Fibroblast of mammary gland (primary cell): ENCODE measurements at regions not wholly inside any gene's neighbourhood (a gene's known extent, or its start where the extent isn't known, plus 50 kb on each side); places are given as distances from the start of the nearest gene placed in this dataset.

Experiments used
- DNase-seq: peaks from one replicate; pipeline ENCODE4 v3.0.0-alpha.2; 2010; ENCODE audit warnings: low read depth
- H3K4me3 ChIP-seq: 2 replicates; pipeline ENCODE4 v1.5.1; 2011; ENCODE audit warnings: low read depth, mild to moderate bottlenecking, low read length, moderate library complexity; ENCODE audit not compliant: control insufficient read depth
- TF ChIP-seq, protein P1 (sequence below): conservative IDR thresholded peaks from 2 replicates; pipeline ENCODE4 v1.5.1; 2011; ENCODE audit warnings: low read depth, low read length, inconsistent platforms; ENCODE audit not compliant: control insufficient read depth, insufficient read depth

DNA sequence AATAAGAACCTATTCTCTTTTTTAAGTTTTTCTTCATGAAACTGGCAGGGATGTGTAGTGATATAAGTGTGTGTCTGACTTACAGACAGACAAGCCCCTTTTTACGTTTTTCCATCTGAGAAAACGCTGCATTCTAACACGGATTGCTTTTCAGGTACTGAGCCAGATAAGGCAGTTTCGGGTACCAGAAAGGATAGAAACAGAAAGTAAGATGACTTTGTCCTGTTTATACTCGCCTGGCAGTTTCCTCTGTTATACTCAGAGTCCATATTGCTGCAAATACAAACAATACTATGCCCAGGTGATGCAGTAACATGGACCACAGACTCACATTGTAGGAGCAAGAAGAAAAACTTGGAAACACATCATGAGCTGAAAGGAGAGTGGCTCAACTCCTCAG is 2320.6 kb upstream of the AGA start:
- TF ChIP-seq, protein P1, sequence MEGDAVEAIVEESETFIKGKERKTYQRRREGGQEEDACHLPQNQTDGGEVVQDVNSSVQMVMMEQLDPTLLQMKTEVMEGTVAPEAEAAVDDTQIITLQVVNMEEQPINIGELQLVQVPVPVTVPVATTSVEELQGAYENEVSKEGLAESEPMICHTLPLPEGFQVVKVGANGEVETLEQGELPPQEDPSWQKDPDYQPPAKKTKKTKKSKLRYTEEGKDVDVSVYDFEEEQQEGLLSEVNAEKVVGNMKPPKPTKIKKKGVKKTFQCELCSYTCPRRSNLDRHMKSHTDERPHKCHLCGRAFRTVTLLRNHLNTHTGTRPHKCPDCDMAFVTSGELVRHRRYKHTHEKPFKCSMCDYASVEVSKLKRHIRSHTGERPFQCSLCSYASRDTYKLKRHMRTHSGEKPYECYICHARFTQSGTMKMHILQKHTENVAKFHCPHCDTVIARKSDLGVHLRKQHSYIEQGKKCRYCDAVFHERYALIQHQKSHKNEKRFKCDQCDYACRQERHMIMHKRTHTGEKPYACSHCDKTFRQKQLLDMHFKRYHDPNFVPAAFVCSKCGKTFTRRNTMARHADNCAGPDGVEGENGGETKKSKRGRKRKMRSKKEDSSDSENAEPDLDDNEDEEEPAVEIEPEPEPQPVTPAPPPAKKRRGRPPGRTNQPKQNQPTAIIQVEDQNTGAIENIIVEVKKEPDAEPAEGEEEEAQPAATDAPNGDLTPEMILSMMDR, result no peak
- DNase-seq, result no peak
- H3K4me3 ChIP-seq, result no peak overlapping the region

DNA sequence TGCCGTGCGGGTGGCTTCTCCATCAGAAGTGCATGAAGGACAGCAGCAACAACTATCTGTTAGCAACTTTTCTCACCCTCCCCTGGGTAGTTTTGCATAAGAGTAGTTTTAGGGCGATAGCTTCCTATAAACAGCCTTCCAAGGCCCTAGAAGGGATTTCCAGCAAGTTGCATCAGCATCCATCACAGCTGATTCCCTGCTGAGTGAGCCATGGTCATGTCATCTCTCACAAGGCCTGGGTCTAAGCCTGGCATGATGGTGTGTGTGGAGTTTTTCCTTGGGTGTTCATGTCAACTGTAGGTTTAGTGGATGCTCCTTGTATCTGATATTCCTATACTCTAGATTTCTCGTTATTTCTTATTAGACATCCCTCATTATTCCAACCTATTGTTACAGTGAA is 2324.7 kb upstream of the AGA start:
- no peak overlapping the region for H3K4me3 ChIP-seq

DNA sequence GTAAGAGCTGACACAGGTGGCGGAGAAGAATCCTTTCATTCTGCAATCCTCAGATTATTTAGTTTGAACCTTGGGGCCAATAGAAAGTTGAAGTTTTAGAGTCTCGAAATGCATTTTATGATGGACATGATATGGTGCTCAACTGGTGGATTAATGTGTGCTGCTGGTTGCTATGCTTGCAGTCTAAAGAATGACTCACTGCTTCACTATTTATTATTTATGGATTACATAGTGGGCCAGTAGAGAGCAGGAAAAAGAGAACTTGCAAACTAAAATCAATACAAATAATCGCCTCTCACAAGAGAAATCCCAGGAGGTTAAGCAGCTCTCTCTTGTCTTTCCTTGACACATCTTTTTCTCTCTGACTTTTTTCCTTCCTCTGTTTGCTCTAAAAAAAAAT is 2326.8 kb upstream of the AGA start:
- H3K4me3 ChIP-seq, result no peak overlapping the region
- DNase-seq, result no peak
- TF ChIP-seq, protein P1, result no peak

More for the DNA sequence above, 2324.7 kb upstream of the AGA start:
- no peak for DNase-seq
- TF ChIP-seq, protein P1, result no peak

DNA sequence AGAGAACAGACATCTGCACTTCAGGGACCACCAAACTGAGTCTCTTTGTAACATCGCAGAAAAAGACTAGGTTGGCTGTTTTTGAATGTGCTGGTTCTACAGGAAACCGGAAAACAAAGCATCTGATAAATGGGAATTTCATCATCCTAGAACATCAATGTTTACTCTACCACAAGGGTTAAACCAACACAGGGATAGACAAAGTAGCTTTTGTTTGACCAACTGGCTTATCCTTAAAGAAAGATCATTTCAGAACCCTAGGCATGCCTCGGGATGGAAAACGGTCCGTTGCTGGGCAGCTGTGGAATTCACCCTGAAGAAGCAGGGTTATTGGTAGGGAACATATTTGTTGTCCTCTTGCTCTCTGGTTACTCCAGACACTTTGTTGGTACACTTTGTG is 2355.5 kb upstream of the AGA start:
- DNase-seq, result no peak
- TF ChIP-seq, protein P1, result no peak
- no peak overlapping the region for H3K4me3 ChIP-seq

DNA sequence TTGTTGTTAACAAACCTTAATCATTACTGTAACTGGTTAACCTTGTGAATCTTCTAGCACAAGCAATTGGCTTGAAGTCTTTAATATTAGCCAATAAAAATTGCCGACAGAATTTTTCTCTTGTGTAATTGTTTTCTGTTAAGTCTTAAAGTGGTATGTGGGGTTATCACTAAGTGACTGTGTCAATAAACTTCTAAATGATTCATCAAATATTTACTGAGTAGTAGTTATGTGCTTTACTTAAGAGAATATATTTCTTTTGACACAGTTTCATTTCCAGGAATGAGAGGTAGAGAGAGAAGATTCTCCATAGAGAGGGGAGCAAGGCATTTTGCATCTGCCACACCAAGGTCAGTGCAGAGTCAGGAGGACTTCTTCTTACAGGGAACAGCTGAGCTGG is 2361.6 kb upstream of the AGA start:
- TF ChIP-seq, protein P1, result no peak
- DNase-seq, result no peak
- H3K4me3 ChIP-seq, result no peak overlapping the region

DNA sequence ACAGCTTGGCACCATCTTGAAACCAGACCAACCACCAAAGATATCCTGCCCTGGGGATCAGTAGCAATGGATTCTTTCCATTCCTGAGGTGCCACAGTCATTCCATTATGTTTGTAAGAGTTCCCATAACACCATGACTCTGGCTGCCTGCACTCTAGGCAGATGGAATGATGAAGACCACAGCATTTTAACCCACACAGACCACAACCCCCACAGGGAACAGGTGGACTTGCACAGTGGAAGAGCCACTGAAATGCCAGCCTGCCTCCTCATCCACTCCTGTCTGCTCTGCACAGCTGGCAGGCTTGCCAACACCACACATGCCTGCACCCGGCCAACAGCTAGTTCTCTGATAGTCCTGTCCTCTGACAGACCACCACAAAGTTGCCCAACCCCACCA is 2362.2 kb upstream of the AGA start:
- no peak for DNase-seq
- H3K4me3 ChIP-seq, result no peak overlapping the region
- TF ChIP-seq, protein P1, result no peak

DNA sequence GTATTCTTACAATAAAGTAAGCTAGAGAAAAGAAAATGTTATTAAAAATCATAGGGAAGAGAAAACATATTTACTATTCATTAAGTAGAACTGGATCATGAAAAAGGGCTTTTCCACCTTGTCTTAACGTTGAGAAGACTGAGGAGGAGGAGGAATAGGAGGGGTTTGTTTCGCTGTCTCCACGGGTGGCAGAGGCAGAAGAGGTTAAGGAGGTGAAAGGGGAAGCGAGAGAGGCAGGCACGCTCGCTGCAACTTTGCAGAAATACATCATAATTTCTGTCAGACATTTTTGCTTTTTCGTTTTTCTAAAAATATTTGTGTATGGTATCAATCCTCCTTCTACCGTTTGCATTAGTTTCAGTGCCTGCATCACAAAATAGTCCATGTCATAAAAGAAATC is 2375.1 kb upstream of the AGA start:
- DNase-seq, result no peak
- TF ChIP-seq, protein P1, result no peak
- no peak overlapping the region for H3K4me3 ChIP-seq
